Islet precursor cell (in vitro differentiated cells): ENCODE measurements at regions not wholly inside any gene's neighbourhood (a gene's known extent, or its start where the extent isn't known, plus 50 kb on each side); places are given as distances from the start of the nearest gene placed in this dataset.

Experiments
- DNase-seq: peaks from one replicate; pipeline ENCODE4 v3.0.0-alpha.2; 2018

DNA sequence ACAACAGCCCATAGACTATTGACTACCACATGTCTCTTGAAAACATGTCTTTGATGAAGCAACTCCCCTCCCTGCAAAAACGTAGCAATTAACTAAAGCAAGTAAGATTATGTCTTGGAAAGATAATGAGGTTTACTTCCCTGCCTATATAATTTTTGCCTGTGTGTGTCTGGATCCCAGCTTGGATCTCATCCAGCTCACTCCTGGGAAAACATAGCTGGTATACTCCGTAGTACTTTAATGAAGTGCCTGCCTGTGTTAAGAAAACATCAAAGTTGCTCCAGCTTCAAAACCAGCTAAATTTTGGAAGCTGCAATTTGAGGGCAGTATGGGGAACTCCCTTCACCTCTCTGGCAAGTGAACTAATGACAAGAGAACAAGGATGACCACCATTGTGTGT lies 182.6 kb upstream of the C9orf72 start:
- DNase-seq = no peak

DNA sequence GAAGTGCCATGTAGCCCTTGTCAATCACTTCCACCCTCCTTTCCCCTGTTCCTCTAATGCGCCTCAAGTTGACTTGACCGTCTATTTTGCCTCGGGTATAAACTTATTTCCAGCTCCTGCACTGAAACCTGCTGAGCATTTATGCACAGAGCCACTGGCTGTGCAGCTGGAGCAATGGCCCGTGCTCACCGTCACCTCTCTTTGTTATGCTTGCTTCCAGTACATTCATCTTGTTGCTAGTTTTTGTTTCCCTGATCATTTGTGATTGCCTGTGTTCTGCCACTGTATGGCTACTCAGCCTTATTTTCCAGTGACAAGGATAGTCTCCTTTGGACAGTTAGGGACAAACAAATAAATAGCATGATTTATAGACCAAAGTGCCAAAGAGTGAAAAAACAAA lies 183.1 kb upstream of the C9orf72 start:
- no peak for DNase-seq

DNA sequence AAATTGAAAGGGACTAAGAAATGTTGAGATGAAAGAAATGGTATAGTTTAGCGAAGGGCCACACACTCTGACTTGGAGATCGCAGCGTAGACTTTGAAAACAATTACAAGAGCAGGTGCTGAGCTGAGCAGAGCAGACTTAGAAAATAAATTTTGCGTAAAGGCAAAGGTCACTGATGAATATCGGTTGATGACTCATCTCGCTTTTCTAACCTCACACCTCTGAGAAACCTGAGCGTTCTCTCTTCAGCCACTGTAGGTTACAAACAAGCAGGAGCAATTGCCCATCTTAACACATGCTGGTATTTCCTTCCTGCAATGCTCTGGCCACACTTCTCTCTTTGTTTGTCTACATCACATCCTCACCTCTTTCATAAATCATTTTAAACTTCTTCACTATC lies 190.6 kb upstream of the C9orf72 start:
- DNase-seq = no peak

DNA sequence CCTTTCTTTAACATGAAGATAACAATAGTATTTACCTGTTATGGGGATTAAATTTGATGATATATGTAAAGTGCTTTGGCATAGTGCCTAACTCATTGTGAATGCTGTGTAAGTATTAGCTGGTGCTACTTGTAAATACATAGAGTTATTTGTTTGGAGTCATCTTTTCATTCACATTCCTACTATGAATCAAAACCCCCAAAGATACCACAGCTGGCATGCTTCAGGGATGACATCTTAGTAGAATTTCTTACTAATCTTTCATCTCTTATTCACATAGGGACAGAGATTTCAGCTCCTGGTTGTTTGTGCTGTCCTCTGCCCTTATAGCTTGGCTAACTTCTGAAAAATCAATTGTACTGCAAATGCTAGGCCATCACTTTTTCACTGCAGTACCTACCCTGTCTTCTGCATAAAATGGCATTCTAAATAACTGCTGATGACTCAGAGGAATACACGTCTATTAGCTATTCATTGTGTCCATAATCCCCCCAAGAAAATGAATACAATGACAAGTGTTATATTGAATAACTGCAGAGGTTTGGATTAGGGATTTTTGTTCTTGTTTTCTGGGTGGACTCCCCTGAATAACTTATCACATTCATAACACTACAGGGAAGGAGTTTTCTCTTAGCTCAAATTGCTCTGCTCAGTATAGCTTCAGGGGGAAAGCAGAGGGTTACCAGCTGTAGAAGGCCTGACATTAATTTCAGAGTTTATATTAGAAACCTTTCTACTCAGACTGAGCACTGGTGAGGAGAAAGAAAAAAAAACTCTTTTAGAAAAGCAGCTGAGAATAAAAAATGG lies 192.2 kb upstream of the C9orf72 start:
- DNase-seq = no peak

DNA sequence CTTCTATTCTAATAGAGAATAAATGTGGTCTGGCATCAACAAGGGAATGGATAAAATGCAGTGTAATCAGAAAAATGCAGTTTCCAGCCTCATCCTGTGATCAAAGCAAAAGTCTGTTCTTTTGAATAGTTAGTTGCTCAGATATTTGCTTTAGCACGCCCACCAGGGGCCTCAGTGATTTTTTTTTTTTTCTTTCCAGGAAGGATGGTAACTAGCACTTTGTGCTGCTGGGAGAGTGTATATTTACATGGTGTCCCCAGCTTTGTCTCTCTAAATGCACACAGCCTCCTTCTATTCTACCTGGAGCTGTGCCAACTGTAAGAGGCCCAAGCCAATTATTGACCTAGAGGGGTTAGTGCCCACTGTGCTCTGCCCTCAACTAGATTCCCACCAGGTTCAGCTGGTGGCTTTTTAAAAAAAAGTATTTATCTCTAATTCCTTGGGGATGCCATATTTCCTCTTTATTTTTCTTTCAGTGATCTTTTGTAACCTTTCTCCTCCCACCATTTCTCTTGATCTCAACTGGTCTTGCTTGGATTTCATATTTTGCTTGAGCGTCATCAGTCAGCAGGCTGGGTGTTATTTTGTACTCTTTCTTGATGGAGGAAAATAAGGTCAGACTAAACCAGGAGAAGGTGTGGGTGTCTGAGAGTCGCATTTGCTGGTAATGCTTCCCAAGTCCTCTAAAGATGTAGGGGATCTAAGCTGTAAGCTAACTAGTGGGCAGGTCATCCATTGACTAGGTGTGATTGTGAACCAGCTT lies 193.0 kb upstream of the C9orf72 start:
- no peak for DNase-seq

DNA sequence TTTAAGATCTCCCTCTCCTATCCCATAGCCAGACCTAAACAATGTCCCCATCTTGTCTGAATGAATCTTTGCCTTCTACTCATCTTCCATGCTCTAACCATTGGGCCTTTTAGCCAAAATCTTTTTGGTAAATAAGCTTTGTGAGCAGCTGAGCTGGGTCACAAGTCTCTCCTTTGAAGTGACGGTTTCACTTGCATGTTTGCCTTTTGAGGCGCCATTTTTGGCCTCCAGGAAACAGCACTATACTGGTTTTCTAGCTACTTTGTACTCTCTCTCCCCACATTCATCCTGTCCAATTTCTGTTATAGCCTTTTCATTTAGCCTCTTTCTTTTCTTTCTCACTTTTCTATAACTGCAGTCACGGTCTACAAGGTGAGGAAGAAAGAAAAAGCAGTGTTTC lies 195.5 kb upstream of the C9orf72 start:
- DNase-seq = no peak

DNA sequence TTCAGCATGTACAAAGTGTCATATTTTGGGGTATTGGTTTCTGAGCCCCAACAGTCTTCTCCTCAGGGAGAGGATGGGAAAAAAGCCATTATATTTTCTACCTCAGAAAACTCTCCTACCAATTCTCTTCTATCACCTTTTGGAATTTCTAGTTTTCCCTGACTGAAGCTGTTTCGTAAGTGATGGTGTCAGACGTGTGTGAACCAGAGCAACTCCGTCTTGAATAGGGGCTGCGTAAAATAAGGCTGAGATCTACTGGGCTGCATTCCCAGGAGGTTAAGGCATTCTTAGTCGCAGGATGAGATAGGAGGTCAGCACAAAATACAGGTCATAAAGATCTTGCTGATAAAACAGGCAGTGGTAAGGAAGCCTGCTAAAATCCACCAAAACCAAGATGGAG lies 197.3 kb upstream of the C9orf72 start:
- no peak for DNase-seq

DNA sequence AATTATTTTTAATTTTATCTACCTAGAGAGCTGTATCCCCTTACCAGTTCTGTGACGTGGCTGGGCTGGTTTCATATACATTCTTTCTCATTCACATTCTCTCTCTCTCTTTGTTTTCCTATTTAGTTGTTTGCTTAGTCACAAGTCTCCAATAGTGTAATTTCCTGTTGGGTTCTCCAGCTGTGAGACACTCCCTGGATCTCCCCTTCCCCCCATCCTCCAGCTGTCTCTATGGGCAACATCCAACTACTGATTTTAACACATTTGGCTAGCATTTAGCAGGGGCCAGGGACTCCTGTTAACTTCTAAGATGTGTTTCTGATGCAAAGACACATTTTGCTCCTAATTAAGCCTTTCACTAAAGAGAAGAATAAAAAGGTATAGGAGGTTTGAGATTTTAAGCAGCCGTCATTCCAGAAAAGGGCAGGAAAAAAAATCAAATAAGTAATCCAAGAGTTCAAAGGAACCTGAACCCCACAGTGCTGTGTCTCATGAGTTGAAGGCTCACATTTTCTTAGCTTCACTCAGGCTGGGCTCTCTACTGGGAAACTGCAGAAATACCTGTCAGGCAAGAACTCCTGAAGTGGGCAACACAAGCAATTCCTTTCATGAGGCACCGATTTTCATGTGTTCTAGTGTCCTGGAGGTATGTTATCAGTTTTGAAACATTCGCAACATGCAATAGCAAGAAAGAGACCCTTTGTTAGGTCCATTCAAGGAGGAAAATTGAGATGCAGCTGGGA lies 198.7 kb upstream of the C9orf72 start:
- peak; percentile 60 for DNase-seq

DNA sequence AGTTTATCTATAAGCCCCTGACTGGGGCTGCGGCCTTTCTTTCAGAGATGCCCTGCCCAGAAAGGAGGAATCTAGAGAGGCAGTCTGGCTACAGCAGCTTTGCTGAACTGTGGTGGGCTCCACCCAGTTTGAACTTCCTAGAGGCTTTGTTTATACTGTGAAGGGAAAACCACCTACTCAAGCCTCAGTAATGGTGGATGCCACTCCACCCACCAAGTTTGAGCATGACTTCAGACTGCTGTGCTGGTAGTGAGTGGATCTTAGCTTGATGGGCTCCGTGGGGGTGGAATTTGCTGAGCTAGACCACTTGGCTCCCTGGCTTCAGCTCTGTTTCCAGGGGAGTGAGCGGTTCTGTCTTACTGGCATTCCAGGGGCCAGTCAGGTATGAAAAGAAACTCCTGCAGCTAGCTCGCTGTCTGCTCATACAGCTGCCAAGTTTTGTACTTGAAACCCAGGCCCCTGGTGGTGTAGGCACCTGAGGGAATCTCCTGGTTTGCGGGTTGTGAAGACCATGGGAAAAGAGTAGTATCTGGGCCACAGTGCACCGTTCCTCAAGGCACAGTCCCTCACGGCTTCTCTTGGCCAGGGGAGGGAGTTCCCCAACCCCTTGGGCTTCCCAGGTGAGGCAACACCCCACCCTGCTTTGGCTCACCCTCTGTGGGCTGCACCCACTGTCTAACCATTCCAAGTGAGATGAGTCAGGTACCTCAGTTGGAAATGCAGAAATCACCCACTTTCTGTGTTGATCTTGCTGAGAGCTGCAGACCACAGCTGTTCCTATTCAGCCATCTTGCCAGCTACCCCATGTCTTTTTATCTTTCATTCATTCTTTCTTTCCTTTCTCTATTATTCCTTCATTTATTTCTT lies 211.8 kb upstream of the C9orf72 start:
- DNase-seq = no peak

DNA sequence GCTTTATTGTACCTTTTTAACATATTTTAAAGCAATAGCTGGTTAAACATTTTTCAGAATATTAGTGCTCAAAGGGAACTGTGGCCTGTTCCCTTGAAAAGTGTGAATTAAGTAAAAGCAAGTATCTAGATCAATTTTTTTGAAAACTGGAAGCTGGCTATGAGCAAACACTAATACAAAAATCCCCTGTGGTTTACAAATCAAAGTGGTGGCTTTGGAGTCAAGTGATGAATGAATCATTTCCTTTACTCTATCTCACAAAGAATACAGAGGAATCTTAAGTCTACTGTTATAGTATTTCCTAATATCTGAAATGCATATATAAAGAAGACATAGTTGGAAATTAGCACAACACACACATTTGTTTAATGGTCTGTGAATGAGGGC lies 212.4 kb upstream of the C9orf72 start:
- no peak for DNase-seq

DNA sequence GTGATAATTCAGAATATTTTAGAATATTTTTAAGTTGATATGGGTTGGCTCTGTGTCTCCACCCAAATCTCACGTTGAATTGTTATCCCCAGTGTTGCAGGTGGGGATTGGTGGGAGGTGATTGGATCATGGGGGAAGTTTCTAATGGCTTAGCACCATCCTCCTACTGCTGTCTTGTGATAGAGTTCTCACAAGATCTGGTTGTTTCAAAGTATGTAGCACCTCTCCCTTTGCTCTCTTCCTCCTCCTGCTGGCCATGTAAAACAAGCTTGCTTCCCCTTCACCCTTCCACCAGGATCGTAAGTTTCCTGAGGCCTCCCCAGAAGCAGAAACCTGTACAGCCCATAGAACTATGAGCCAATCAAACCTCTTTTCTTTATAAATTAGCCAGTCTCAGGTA lies 214.6 kb upstream of the C9orf72 start:
- no peak for DNase-seq

DNA sequence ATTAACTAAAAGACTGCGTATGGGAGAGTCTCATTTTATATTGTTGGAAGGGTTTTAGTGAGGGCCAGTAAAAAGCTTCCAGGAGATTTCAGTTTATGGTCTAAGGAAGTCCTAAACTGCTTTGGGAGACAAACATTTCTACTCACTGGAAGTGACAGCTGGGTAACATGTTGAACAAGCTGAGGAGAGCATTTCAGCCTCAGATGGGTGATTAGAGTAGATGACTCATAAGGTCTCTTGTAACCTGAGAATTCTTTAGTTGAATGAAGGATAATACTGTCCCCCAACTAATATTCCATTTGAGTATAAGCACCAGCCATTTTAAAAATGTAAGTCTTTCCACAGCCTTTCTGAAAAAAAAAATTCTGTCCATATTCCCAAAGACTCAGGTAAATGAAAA lies 218.0 kb upstream of the C9orf72 start:
- no peak for DNase-seq

DNA sequence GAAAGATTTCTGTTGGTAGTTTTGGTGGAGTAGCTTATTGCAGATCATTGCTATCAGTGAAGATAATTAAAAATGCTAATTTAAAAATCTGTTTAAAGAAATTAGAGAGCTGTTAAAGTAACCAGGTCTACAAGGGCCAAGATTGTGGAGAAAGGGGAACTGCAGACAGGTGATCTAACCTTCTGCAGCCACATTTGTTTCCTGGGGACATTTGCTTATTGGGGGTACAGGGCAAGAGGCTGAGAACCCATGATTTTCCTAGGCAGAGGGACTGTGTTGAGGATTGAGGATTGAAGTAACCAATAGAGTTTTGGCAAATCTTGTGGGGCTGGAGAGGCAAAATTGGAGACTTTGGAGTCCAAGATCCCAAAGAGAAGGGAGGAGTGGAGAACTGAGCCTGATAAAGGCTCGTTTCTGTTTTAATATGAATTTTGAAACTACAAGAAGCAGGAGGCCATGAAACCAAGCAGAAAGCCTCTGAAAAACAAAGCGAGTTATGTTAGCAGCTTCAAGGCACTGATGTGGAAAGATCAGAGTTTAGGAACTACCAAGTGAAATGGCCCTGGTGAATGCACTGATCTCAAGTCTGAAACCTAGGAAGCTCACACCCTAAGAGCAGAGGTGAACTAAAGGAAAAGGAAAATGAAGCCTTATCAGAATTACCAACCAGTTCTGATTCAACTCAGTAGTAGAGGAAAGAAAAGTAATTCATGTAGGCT lies 219.8 kb upstream of the C9orf72 start:
- no peak for DNase-seq

DNA sequence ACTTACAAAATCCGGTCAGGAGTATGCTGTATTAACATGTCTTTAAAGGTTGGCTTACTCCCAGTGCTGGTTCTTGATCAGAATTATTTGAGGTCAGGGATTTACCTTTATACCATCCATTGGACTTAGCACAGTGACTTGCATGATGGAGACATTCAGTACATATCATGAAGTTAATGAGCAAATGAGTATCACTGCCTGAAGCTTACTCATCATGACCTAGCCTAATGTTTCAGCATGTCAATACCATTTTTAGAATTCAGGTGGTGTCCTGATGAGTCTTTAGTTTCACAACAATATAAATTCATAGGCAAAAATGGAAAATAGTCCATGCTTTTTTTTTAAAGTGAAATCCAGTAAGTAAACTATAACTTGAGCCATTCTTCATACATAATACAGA lies 226.0 kb upstream of the C9orf72 start:
- no peak for DNase-seq

DNA sequence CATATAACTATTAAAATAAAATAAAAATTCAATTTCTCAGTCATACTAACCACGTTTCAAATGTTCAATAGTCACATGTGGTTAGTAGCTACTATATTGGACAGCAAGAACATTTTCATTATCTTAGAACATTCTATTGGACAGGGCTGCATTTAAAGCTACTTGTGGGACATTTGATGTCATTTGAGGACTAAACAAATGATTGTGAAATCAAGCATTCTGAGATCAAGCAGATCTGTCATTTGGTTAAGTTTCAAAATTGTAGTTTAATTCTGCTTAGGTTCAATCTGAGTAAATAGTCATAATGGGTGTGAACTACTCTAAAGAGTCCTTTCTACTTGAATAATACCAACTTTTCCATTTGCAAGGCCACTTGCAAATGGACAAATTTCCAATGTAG lies 226.9 kb upstream of the C9orf72 start:
- no peak for DNase-seq

DNA sequence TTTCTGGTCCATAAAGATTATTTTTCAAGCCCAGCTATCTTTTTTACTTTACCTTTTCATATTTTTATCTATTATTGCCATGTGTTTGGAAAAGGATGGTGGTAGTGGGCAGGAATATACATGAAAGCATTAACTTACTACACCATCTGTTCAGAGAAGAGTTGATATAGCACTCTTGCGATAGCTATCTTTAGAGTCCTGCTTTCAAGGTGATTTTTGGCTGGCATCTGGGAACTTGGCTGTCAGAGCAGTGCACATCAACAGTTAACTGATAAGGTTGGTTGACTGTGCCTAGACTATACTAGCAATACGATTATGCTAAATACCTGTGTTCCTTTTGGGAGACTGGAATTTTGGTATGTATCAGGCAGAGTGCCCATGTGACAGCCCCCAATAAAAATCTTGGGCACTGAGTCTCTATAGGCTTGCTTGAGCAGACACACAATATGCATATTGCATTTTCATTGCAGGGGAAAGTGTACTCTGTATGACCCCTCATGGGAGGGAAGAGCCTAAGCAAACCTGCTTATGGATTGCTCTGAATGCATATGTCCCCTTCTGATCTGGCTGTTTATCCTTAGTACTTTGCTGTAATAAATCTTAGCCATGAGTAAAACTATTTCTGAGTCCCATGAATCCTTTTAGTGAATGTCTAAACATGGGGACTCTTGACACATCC lies 227.6 kb upstream of the C9orf72 start:
- no peak for DNase-seq

DNA sequence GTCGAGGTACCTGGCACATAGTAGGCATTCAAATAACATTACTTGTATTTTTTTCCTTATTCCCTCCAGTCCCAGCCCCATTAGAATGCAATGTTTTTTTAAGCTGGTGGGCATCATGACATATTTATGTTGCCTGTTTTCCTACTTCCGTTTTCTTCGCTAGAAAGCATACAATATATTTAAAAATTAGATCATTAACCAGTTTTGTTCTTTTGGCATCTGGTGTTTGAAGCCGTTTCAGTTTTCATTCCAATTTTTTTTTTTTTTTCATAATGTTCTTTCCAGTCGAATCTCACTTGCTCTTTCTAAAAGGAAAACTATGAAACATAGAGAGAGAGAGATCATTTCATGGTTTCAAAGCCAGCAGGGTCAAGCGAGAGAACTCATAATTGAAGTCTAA lies 228.3 kb upstream of the C9orf72 start:
- no peak for DNase-seq

DNA sequence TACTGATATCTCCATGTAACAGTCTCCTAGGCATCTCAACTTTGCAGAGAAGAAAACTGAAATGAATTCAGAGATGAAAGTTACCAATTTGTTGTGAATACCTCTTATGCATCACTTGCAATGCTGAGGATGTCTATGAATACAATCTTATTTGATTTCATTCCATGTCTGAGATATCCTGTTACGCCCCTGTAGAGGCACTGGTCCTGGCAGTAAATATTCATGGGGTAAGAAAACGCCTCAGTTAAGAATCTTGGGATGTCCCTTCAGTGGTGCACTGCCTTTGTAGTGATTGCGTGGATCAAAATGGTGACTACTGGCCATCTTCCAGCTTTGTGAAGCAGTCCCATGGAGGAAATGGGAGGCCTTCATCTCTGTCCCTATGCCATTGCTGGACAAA lies 229.1 kb upstream of the C9orf72 start:
- DNase-seq = no peak

DNA sequence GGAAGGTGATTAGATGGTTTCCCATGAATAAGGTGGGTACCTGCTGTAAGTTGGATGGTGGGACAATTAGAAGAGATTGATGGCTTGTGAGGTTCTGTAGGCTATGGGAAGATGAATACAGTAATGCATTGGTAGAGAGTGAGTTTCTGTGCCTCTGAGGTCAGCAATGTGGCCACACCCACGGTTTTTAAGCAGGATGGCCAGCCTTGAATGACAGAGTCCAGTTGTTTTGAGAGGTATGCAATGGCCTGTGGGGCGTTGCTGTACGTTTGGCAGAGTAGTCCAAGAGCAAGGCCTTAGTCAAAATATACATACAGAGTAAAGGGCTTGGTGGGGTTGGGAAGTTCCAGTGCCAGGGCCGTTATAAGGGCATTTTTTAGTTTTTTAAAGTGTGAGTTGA lies 235.6 kb upstream of the C9orf72 start:
- DNase-seq = no peak

DNA sequence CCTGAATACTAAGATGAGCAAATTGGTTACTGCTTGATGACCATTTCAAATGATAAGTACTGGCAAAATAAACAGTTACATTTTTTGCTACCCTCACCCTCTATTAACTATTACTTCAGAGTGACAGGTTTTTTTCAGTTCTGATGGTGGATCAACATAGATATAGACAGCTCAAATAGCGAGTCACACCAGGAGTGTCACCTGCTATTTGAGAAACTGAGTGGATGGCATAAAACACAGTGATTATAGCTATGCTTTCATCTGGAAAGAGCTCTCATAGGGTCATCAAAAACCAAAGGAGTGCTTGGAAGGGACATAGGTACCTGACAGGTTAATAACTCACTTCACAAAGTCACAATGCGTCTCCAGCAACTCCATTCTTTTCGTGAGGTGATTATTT lies 244.5 kb upstream of the C9orf72 start:
- no peak for DNase-seq

DNA sequence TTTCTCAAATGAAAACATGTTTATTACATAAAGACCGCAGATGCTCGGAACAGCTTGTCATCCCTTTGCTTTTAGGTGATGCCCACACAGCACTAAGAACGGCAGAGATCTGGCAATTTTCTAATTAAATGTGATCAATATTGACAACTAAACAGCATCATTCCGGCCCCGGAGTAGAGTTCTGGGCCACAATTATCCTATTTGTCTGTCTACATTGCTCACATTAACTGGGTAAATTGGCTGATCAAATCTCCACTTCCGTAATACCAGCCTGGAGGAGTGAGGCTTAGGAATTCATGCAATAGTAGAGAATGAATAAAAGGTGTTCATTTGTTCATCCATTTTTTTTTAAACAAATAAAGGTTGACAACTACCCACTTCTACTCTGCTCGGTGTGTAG lies 245.1 kb upstream of the C9orf72 start:
- no peak for DNase-seq

DNA sequence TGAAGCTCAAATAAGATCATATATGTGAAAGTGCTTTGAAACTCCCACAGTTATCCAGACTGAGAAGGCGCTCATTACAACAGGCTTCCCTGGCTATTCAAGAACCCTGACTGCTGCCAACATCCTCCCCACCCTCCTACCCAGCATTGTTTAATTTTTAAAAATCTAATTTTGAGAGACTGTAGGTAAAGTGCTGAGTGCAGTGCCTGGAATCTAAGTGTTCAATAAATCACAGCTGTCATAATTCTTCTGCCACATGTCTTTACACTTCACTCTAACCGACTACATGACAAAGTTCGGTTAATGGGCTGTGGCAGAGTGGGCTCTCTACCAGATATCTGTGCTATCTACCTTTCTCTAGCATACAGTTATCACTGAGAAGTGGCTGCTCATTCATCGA lies 255.6 kb upstream of the C9orf72 start:
- DNase-seq = no peak
